ENCODE measurements at regions not wholly inside any gene's neighbourhood (a gene's known extent, or its start where the extent isn't known, plus 50 kb on each side); places are given as distances from the start of the nearest gene placed in this dataset.

GRCh38 chr2:122261911-122262310 lies 506.5 kb downstream of the TSN start:
- POLR2A ChIA-PET: no interaction called here
- no peaks in the 10 kb centered on the region for H3K36me3 ChIP-seq (ENCODE audit: control insufficient read depth in 2 of 2, insufficient read depth in 1 of 2, low read length in 2 of 2)
- H3K4me1 ChIP-seq (ENCODE audit: control insufficient read depth, insufficient read depth, low read length): no peaks in the 10 kb centered on the region
- CTCF ChIA-PET: no interaction called here
- H3K4me3 ChIP-seq (ENCODE audit: low read depth, low read length): no peak overlapping the region
- no peak for TF ChIP-seq MZF1 (tag by site-specific recombination; IDR thresholded peaks at IDR 0.05; ENCODE audit: borderline replicate concordance)
- no peak for TF ChIP-seq ZNF132 (tag by site-specific recombination; IDR thresholded peaks at IDR 0.05; ENCODE audit: borderline replicate concordance)
- TF ChIP-seq OVOL3 (tag by site-specific recombination; IDR thresholded peaks at IDR 0.05): no peak
- TF ChIP-seq TRIM28 (IDR thresholded peaks at IDR 0.05; ENCODE audit: borderline replicate concordance, low read length): no peak
- no peak for TF ChIP-seq HOXD13 (CRISPR knock-in tag; IDR thresholded peaks at IDR 0.05; ENCODE audit: borderline replicate concordance)
- no peak for TF ChIP-seq MYNN (tag by site-specific recombination; IDR thresholded peaks at IDR 0.05; ENCODE audit: borderline replicate concordance)
- no peak for TF ChIP-seq ZNF549 (tag by site-specific recombination; IDR thresholded peaks at IDR 0.05)
- no peak for TF ChIP-seq ZNF280D (tag by site-specific recombination; IDR thresholded peaks at IDR 0.05)
- no peak for TF ChIP-seq ZNF239 (tag by site-specific recombination; IDR thresholded peaks at IDR 0.05)
- TF ChIP-seq SETDB1 (IDR thresholded peaks at IDR 0.05; ENCODE audit: insufficient read length, low read length): no peak
- no peak for TF ChIP-seq ZNF391 (tag by site-specific recombination; IDR thresholded peaks at IDR 0.05; ENCODE audit: borderline replicate concordance, low read depth)
- no peak for TF ChIP-seq ZNF10 (tag by site-specific recombination; IDR thresholded peaks at IDR 0.05)
- no peak for TF ChIP-seq ZNF560 (tag by site-specific recombination; IDR thresholded peaks at IDR 0.05; ENCODE audit: borderline replicate concordance)
- TF ChIP-seq GLIS2 (tag by site-specific recombination; IDR thresholded peaks at IDR 0.05): no peak
- no peak for TF ChIP-seq ZNF335 (tag by site-specific recombination; conservative IDR thresholded peaks at IDR 0.05)
- TF ChIP-seq PRDM1 (tag by site-specific recombination; IDR thresholded peaks at IDR 0.05): no peak
- no peak for TF ChIP-seq RBAK (tag by site-specific recombination; IDR thresholded peaks at IDR 0.05)
- no peak overlapping the region for H3K27ac ChIP-seq (ENCODE audit: extremely low read depth, low read depth, low read length)
- no peaks in the 10 kb centered on the region for H3K9me3 ChIP-seq (ENCODE audit: control insufficient read depth, insufficient read depth, low read depth, low read length)

GRCh38 chr2:122263746-122264145 lies 508.3 kb downstream of the TSN start:
- H3K27ac ChIP-seq (ENCODE audit: extremely low read depth, low read depth, low read length): no peak overlapping the region
- TF ChIP-seq HOXA7 (CRISPR knock-in tag; IDR thresholded peaks at IDR 0.05; ENCODE audit: borderline replicate concordance) (no peak), ZBTB48 (tag by site-specific recombination; IDR thresholded peaks at IDR 0.05) (no peak), ZNF548 (tag by site-specific recombination; IDR thresholded peaks at IDR 0.05) (no peak), ZNF610 (tag by site-specific recombination; IDR thresholded peaks at IDR 0.05; ENCODE audit: borderline replicate concordance) (no peak), ZNF596 (tag by site-specific recombination; IDR thresholded peaks at IDR 0.05) (no peak), ZNF645 (tag by site-specific recombination; IDR thresholded peaks at IDR 0.05) (no peak), AEBP2 (tag by site-specific recombination; IDR thresholded peaks at IDR 0.05; ENCODE audit: borderline replicate concordance) (no peak), HIC1 (tag by site-specific recombination; IDR thresholded peaks at IDR 0.05) (no peak), ZNF274 (IDR thresholded peaks at IDR 0.05; ENCODE audit: low read length) (no peak), ZNF274 (tag by site-specific recombination; IDR thresholded peaks at IDR 0.05; ENCODE audit: borderline replicate concordance) (no peak)
- CTCF ChIA-PET: no interaction called here
- H3K4me3 ChIP-seq (ENCODE audit: low read depth, low read length): no peak overlapping the region
- H3K4me1 ChIP-seq (ENCODE audit: control insufficient read depth, insufficient read depth, low read length): no peaks in the 10 kb centered on the region
- POLR2A ChIA-PET: no interaction called here
- H3K9me3 ChIP-seq (ENCODE audit: control insufficient read depth, insufficient read depth, low read depth, low read length): no peaks in the 10 kb centered on the region
- H3K36me3 ChIP-seq (ENCODE audit: control insufficient read depth in 2 of 2, insufficient read depth in 1 of 2, low read length in 2 of 2): no peaks in the 10 kb centered on the region
